ENCODE measurements at regions not wholly inside any gene's neighbourhood (a gene's known extent, or its start where the extent isn't known, plus 50 kb on each side); places are given as distances from the start of the nearest gene placed in this dataset.

DNA sequence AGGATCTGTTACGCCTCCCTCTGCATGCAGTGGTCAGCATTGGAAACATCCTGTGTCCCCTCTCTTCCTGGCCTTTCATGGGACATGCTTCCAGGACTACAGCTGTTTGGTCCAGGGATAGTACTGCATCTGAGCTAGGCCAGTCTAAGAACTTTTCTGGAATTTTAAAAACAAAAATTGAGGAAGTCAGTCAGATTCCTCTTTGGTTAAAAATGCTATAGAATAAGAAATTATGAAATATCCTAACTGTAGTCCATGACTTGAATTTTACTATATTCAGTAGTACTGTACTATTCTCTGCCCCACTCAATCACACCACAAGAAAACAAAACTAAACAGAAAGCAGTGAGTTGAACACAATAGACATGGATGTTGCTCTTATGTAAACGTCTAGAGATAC, 201.0 kb upstream of the CADM1 start:
- DNase-seq (ENCODE audit: low read depth) = no peak
- TF ChIP-seq, protein P1, sequence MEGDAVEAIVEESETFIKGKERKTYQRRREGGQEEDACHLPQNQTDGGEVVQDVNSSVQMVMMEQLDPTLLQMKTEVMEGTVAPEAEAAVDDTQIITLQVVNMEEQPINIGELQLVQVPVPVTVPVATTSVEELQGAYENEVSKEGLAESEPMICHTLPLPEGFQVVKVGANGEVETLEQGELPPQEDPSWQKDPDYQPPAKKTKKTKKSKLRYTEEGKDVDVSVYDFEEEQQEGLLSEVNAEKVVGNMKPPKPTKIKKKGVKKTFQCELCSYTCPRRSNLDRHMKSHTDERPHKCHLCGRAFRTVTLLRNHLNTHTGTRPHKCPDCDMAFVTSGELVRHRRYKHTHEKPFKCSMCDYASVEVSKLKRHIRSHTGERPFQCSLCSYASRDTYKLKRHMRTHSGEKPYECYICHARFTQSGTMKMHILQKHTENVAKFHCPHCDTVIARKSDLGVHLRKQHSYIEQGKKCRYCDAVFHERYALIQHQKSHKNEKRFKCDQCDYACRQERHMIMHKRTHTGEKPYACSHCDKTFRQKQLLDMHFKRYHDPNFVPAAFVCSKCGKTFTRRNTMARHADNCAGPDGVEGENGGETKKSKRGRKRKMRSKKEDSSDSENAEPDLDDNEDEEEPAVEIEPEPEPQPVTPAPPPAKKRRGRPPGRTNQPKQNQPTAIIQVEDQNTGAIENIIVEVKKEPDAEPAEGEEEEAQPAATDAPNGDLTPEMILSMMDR (conservative IDR thresholded peaks at IDR 0.05; ENCODE audit: control insufficient read depth, insufficient read depth, low read depth, low read length) = no peak
- no peak overlapping the region for H3K4me3 ChIP-seq (ENCODE audit: control insufficient read depth, low read depth, low read length)

DNA sequence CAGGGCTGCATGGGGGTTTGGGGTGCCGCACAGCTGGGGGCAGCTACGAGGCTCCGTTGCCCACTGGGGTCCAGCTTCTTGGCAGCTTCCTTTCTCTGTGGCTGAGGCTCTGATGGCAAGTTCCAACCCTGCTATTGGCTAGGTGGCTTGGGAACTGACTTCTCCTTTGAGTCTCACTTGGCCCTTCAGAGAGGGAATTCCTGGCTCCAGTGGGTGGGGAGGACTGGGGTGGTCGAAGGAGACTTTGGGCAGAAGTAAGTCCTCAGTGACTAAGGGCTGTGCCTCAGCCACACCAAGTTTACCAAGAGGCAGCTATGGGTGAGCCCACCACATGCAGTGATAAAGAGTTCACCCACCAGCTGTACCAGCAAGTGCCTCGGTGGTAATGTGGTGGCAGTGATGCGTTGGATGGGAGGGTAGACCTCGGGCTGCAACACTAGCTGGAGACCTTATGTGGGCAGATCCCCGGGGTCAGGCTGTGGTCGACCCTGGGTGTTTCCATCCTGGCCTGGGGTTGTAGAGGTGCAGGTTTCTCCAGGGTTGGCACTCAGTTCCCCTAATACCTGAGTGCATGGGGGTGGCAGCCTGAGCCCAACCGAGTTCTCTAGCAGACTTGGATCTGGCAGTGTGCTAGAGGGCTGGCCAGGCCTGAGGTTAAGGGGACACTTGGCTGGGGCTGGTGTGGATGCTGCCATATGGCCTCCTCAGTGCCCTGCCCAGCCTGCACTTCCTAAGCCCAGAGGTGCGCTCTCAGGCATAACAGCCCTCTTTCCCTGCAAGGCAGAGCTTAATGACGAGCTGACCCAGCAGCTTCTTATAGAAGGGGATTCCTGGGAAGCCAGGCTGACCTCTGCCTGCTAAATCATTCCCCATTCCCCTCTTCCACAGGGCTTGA, 197.0 kb upstream of the CADM1 start:
- H3K4me3 ChIP-seq (ENCODE audit: control insufficient read depth, low read depth, low read length) = no peak overlapping the region
- no peak for DNase-seq (ENCODE audit: low read depth)
- TF ChIP-seq, protein P1 (conservative IDR thresholded peaks at IDR 0.05; ENCODE audit: control insufficient read depth, insufficient read depth, low read depth, low read length) = no peak

DNA sequence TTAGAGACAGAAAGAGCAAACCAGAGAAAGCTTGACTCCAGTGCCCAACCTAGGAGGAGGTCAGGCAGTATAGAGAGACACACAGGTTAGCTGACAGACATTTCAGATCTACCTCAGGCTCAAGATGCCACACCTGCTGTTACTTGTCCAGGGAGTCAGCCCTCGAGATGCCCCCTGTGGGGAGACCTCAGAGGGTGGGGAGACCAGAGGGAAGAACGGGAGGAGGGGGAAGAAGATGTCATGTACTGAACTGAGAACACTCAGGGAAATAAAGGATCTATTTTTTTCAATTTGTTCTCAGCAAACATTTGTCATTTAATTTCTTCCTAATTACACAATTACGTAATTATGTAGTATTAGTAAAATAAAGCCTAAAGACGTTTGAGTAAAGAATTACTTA, 196.3 kb upstream of the CADM1 start:
- TF ChIP-seq, protein P1 (conservative IDR thresholded peaks at IDR 0.05; ENCODE audit: control insufficient read depth, insufficient read depth, low read depth, low read length) = no peak
- no peak for DNase-seq (ENCODE audit: low read depth)
- no peak overlapping the region for H3K4me3 ChIP-seq (ENCODE audit: control insufficient read depth, low read depth, low read length)

DNA sequence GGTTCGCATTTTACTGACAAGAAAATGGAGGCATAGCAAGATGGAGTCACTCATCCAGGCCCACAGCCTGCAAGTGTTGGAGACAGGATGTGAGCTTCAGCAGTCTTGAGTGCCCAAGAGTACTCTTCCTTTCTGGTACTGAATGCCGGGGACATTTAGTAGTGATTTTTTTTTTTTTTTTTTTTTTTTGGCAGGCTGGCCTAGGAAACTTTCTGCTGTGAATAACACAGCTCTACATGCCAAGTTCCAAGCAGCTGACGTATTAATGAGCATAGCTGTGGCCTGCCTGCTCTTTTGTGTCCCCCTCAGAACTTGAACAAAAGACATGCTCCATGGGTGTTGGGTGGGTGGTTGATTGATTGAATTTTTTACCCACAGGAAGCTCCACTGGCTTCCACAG, 195.5 kb upstream of the CADM1 start:
- TF ChIP-seq, protein P1 (conservative IDR thresholded peaks at IDR 0.05; ENCODE audit: control insufficient read depth, insufficient read depth, low read depth, low read length) = no peak
- H3K4me3 ChIP-seq (ENCODE audit: control insufficient read depth, low read depth, low read length) = no peak overlapping the region
- no peak for DNase-seq (ENCODE audit: low read depth)

DNA sequence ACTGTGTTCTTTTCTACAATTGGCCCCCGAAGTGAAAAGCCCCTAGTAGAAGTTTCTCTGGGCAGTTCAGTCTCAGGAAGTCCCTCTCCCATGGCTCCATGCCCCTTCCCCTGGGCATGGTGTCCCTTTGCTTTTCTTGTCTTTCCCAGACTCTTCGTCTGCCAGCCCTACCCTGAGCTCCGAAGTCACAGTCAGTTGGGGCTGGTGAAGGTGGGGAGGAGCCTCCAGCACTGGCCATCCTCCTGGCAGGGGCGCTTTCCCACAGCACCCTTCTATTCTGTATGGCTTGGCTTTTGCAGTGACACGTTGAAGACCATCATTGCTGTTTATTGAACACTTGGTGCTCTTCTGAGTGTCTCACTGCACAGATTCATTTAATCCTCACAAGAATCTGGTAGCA, 195.1 kb upstream of the CADM1 start:
- no peak for DNase-seq (ENCODE audit: low read depth)
- TF ChIP-seq, protein P1 (conservative IDR thresholded peaks at IDR 0.05; ENCODE audit: control insufficient read depth, insufficient read depth, low read depth, low read length) = no peak

DNA sequence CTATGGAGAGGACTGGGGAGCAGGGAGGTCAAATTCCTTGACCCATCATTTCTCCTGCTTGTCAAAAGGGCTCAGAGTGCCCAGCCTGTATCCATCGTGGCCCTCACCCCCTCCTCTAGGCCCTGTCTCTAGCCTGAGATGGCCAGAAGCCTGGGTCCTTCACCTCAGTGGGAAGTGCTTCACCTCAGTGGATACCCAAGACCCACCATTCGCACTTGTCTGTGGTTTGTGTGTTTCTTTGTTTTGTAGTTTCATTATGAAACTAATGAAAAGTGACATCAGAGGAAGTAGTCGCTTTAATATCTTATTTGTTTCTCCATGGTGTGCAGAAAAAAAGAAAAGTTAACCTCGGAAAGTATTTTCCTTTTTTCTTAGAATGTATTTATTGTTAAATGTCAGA, 194.0 kb upstream of the CADM1 start:
- TF ChIP-seq, protein P1 (conservative IDR thresholded peaks at IDR 0.05; ENCODE audit: control insufficient read depth, insufficient read depth, low read depth, low read length) = no peak
- no peak for DNase-seq (ENCODE audit: low read depth)
- H3K4me3 ChIP-seq (ENCODE audit: control insufficient read depth, low read depth, low read length) = no peak overlapping the region

More for the DNA sequence above, 195.1 kb upstream of the CADM1 start:
- no peak overlapping the region for H3K4me3 ChIP-seq (ENCODE audit: control insufficient read depth, low read depth, low read length)

Data from fibroblast of mammary gland (primary cell).